ENCODE measurements at regions not wholly inside any gene's neighbourhood (a gene's known extent, or its start where the extent isn't known, plus 50 kb on each side); places are given as distances from the start of the nearest gene placed in this dataset.
"Not testable (repeated sequence)": the region's sequence is repeated elsewhere in the genome, so short reads cannot be mapped to it uniquely, and the experiment has no call there.

GRCh38 chr2:114368705-114369104 lies 73.7 kb upstream of the DPP10 start:
- H2AFZ ChIP-seq (ENCODE audit: low read length): no peak overlapping the region
- H3K9me2 ChIP-seq (replicated peaks; ENCODE audit: insufficient read depth, low read length): no peaks in the 10 kb centered on the region
- no peak overlapping the region for H3K27ac ChIP-seq (ENCODE audit: low read length)
- no peak overlapping the region for H3K4me3 ChIP-seq (ENCODE audit: low read length)
- DNase-seq: no peak
- H3K4me2 ChIP-seq (ENCODE audit: low read depth, low read length): no peak overlapping the region
- TF ChIP-seq EZH2phosphoT487 (IDR thresholded peaks at IDR 0.05; ENCODE audit: low read length): no peak
- TF ChIP-seq, protein P1, sequence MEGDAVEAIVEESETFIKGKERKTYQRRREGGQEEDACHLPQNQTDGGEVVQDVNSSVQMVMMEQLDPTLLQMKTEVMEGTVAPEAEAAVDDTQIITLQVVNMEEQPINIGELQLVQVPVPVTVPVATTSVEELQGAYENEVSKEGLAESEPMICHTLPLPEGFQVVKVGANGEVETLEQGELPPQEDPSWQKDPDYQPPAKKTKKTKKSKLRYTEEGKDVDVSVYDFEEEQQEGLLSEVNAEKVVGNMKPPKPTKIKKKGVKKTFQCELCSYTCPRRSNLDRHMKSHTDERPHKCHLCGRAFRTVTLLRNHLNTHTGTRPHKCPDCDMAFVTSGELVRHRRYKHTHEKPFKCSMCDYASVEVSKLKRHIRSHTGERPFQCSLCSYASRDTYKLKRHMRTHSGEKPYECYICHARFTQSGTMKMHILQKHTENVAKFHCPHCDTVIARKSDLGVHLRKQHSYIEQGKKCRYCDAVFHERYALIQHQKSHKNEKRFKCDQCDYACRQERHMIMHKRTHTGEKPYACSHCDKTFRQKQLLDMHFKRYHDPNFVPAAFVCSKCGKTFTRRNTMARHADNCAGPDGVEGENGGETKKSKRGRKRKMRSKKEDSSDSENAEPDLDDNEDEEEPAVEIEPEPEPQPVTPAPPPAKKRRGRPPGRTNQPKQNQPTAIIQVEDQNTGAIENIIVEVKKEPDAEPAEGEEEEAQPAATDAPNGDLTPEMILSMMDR (IDR thresholded peaks at IDR 0.05; ENCODE audit: low read length): no peak
- no peak for TF ChIP-seq EZH2 (optimal IDR thresholded peaks at IDR 0.05; ENCODE audit: low read depth, low read length)
- H3K36me3 ChIP-seq (replicated peaks; ENCODE audit: insufficient read depth, low read length): no peaks in the 10 kb centered on the region
- H3F3A ChIP-seq (ENCODE audit: insufficient read depth, low read length): no peaks in the 10 kb centered on the region
- H3K79me2 ChIP-seq (ENCODE audit: low read length): no peaks in the 10 kb centered on the region
- peaks cover 4% of the 10 kb centered on the region; the same call in 1 of the 2 replicates for H3K9me3 ChIP-seq (replicated peaks; ENCODE audit: insufficient read depth, low read length)
- no peaks in the 10 kb centered on the region for H3K4me1 ChIP-seq (ENCODE audit: low read length)
- no peaks in the 10 kb centered on the region for H3K27me3 ChIP-seq (replicated peaks; ENCODE audit: insufficient read depth, low read length)
- no peaks in the 10 kb centered on the region for H4K20me1 ChIP-seq (ENCODE audit: insufficient read depth, low read length)
- no peak overlapping the region for H3K9ac ChIP-seq (ENCODE audit: low read length)

GRCh38 chr2:114371721-114372120 lies 70.7 kb upstream of the DPP10 start:
- not testable (repeated sequence) for H3K4me3 ChIP-seq (ENCODE audit: low read length); H3K4me2 ChIP-seq (ENCODE audit: low read depth, low read length); H4K20me1 ChIP-seq (ENCODE audit: insufficient read depth, low read length); H3F3A ChIP-seq (ENCODE audit: insufficient read depth, low read length); H3K79me2 ChIP-seq (ENCODE audit: low read length); H2AFZ ChIP-seq (ENCODE audit: low read length); H3K9me3 ChIP-seq (replicated peaks; ENCODE audit: insufficient read depth, low read length); H3K27me3 ChIP-seq (replicated peaks; ENCODE audit: insufficient read depth, low read length); H3K9me2 ChIP-seq (replicated peaks; ENCODE audit: insufficient read depth, low read length); DNase-seq; H3K9ac ChIP-seq (ENCODE audit: low read length); H3K4me1 ChIP-seq (ENCODE audit: low read length); H3K36me3 ChIP-seq (replicated peaks; ENCODE audit: insufficient read depth, low read length); H3K27ac ChIP-seq (ENCODE audit: low read length)

DNA sequence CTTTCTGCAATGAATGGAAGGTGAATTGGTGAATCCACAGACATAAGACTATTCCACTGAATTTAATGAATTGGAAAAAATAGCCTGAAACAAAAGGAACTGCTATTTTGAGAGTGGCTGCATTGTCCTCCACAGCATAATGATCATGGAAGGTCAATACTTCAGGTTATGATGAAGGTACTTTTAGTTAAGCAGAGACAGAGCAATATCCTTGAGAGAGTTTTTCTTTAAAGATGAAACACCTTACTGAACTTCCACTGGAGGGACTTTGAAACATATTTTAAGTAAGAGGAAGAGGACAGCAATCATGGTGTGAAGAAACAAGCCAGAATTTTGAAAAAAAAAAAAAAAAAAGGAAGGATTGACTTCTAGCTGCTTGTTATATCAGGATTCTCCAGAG lies 68.8 kb upstream of the DPP10 start:
- Histone ChIP-seq H3K9me3 (replicated peaks; ENCODE audit: insufficient read depth, low read length) (no peaks in the 10 kb centered on the region), H3K9ac (ENCODE audit: low read length) (no peak overlapping the region), H4K20me1 (ENCODE audit: insufficient read depth, low read length) (no peaks in the 10 kb centered on the region), H3K4me1 (ENCODE audit: low read length) (no peaks in the 10 kb centered on the region), H3K4me3 (ENCODE audit: low read length) (no peak overlapping the region), H3K79me2 (ENCODE audit: low read length) (no peaks in the 10 kb centered on the region), H3K27me3 (replicated peaks; ENCODE audit: insufficient read depth, low read length) (no peaks in the 10 kb centered on the region), H3F3A (ENCODE audit: insufficient read depth, low read length) (no peaks in the 10 kb centered on the region), H3K36me3 (replicated peaks; ENCODE audit: insufficient read depth, low read length) (no peaks in the 10 kb centered on the region), H3K27ac (ENCODE audit: low read length) (no peak overlapping the region), H2AFZ (ENCODE audit: low read length) (no peak overlapping the region), H3K4me2 (ENCODE audit: low read depth, low read length) (no peak overlapping the region), H3K9me2 (replicated peaks; ENCODE audit: insufficient read depth, low read length) (no peaks in the 10 kb centered on the region)
- TF ChIP-seq EZH2 (optimal IDR thresholded peaks at IDR 0.05; ENCODE audit: low read depth, low read length) (no peak), EZH2phosphoT487 (IDR thresholded peaks at IDR 0.05; ENCODE audit: low read length) (no peak)
- TF ChIP-seq, protein P1 (IDR thresholded peaks at IDR 0.05; ENCODE audit: low read length): no peak
- DNase-seq: no peak

GRCh38 chr2:114384441-114384840 lies 58.0 kb upstream of the DPP10 start:
- no peaks in the 10 kb centered on the region for H3K36me3 ChIP-seq (replicated peaks; ENCODE audit: insufficient read depth, low read length)
- no peaks in the 10 kb centered on the region for H3F3A ChIP-seq (ENCODE audit: insufficient read depth, low read length)
- H3K9me2 ChIP-seq (replicated peaks; ENCODE audit: insufficient read depth, low read length): no peaks in the 10 kb centered on the region
- H3K9ac ChIP-seq (ENCODE audit: low read length): no peak overlapping the region
- no peak overlapping the region for H3K4me2 ChIP-seq (ENCODE audit: low read depth, low read length)
- TF ChIP-seq, protein P1 (IDR thresholded peaks at IDR 0.05; ENCODE audit: low read length): no peak
- TF ChIP-seq EZH2 (optimal IDR thresholded peaks at IDR 0.05; ENCODE audit: low read depth, low read length) (no peak), EZH2phosphoT487 (IDR thresholded peaks at IDR 0.05; ENCODE audit: low read length) (no peak)
- peak; percentile 9 for DNase-seq
- H3K4me3 ChIP-seq (ENCODE audit: low read length): no peak overlapping the region
- no peaks in the 10 kb centered on the region for H3K79me2 ChIP-seq (ENCODE audit: low read length)
- H3K27ac ChIP-seq (ENCODE audit: low read length): no peak overlapping the region
- no peaks in the 10 kb centered on the region for H3K9me3 ChIP-seq (replicated peaks; ENCODE audit: insufficient read depth, low read length)
- no peak overlapping the region for H2AFZ ChIP-seq (ENCODE audit: low read length)
- no peaks in the 10 kb centered on the region for H3K4me1 ChIP-seq (ENCODE audit: low read length)
- no peaks in the 10 kb centered on the region for H4K20me1 ChIP-seq (ENCODE audit: insufficient read depth, low read length)
- H3K27me3 ChIP-seq (replicated peaks; ENCODE audit: insufficient read depth, low read length): no peaks in the 10 kb centered on the region
